Activated T-cell treated with anti-CD3 and anti-CD28 coated beads, Interleukin-2, amount 50 U/mL, for 48 hours (primary cell): ENCODE measurements at regions not wholly inside any gene's neighbourhood (a gene's known extent, or its start where the extent isn't known, plus 50 kb on each side); places are given as distances from the start of the nearest gene placed in this dataset.

ENCODE experiments used
- DNase-seq, 2 experiments: peaks; one replicate each; pipeline ENCODE4 v3.0.0-alpha.2; 2020

DNA sequence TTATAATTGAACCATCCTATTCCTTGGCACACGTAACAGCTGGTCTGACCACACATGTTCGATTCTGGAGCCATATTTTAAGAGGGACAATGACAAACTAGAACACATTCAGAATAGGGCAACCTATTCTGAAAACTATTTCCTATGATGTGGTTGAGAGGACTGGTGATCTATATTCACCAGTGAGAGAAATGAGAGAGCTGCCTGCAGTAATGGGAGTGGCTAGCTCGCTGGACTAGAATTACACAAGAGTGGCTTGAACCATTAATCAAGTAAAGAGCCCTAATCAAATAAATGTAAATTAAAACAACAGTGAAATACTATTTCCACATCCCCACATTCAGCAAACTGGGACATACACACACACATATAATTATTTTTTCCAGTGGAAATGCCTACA, 55.3 kb upstream of the LY86 start:
- no peak for DNase-seq

DNA sequence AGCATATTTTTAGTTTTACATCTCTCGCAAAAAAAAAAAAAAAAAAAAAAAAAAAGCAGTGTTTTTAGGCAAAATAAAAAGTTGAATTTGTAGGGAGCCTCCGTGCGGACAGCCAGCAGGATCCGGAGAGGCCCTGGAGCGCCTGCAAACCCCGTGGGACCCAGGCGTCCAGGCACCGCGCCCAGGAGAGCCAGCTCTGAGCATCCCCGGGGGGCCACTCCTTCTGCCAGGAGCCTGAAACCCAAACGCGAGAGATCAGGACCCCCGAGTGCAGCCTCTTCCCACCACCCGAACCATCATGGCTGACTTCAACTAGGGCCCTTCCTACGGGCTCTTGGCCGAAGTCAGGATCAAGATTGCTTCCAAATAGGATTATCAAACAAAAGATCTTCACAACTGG, 54.1 kb upstream of the LY86 start:
- no peak for DNase-seq

DNA sequence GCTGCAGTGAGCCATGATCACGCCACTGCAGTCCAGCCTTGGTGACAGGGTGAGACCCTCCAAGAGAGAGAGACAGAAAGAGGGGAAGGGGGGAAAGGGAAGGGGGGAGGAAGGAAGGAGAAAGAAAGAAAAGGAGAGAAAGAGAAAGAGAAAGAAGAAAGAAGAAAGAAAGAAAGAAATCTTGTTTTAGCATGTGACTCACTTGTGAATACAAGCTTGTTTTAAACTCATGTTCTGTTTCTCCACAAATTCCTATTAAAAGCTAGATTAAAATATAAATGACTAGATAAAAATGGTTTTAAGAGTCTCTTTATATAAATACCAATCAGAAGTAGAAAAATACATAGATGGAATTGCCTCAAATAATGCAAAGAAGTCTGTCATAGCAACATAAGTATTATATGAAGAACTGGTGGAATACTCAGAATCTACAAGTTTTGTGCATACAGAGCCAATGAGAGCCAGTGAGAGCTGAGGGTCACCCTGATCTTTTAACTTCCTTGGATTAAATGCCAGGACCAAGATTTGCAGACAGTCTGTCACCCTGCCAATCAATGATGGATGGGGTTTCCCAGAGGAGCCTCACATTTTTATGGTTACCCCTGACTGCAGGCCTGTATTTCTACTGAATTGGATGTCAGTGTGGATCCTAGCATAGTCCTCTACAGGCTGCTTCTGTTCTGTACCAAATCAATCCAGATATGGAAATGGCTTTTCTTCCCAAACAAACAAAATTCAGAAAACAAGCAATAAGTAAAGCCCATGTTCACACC, 50.8 kb upstream of the LY86 start:
- no peak for DNase-seq

DNA sequence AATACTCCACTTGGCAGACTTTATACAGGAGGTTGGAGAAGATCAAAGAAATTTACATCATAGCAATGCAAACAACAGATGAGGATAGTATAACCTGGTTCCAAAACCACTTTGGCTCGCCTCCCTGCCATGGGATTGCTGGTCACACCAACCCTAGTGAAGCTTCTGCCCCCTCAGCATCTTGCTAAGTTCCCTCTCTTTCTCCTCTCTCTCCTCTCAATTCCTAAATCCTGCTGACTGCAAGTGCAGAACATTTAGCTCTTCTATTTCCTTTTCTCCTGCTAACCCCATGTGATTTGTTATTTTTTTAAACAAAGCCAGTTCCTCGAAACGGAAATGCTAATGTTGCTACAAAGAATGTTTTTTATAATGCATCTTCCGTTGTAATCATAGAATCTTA, 50.3 kb upstream of the LY86 start:
- no peak for DNase-seq
